PC-9 (cell line): ENCODE measurements at regions not wholly inside any gene's neighbourhood (a gene's known extent, or its start where the extent isn't known, plus 50 kb on each side); places are given as distances from the start of the nearest gene placed in this dataset.

ENCODE experiments used
- CTCF ChIP-seq: fragments of 200-600 bp; sonication (generic); conservative IDR thresholded peaks from 2 replicates; pipeline ENCODE4 v1.6.1; 2017; ENCODE audit warnings: mixed run types, antibody characterized with exemption, mild to moderate bottlenecking, moderate library complexity
- EZH2 ChIP-seq: fragments of 200-600 bp; sonication (generic); IDR thresholded peaks from 2 replicates; pipeline ENCODE4 v1.8.0; 2017; ENCODE audit warnings: antibody characterized with exemption, low read depth

- TF ChIP-seq CTCF (no peak), EZH2 (no peak)
These were observed 1645.1 kb downstream of the REEP3 start for GRCh38 chr10:65166272-65166671.
